RPMI7951 (cell line): ENCODE measurements at regions not wholly inside any gene's neighbourhood (a gene's known extent, or its start where the extent isn't known, plus 50 kb on each side); places are given as distances from the start of the nearest gene placed in this dataset.

Experiments
- DNase-seq: peaks from one replicate; pipeline ENCODE4 v3.0.0-alpha.2; 2012; ENCODE audit warnings: low read depth

- DNase-seq, result no peak
Observed at GRCh38 chr3:31421314-31422048, 111.2 kb upstream of the STT3B start.

- DNase-seq, result no peak
Observed at GRCh38 chr3:31422237-31422636, 110.5 kb upstream of the STT3B start.

GRCh38 chr3:31423482-31423881 is 109.2 kb upstream of the STT3B start:
- peak; percentile 97 for DNase-seq

GRCh38 chr3:31425401-31425800 is 107.3 kb upstream of the STT3B start:
- no peak for DNase-seq

GRCh38 chr3:31427623-31428022 is 105.1 kb upstream of the STT3B start:
- DNase-seq, result no peak

GRCh38 chr3:31431321-31431720 is 101.4 kb upstream of the STT3B start:
- DNase-seq, result no peak

DNA sequence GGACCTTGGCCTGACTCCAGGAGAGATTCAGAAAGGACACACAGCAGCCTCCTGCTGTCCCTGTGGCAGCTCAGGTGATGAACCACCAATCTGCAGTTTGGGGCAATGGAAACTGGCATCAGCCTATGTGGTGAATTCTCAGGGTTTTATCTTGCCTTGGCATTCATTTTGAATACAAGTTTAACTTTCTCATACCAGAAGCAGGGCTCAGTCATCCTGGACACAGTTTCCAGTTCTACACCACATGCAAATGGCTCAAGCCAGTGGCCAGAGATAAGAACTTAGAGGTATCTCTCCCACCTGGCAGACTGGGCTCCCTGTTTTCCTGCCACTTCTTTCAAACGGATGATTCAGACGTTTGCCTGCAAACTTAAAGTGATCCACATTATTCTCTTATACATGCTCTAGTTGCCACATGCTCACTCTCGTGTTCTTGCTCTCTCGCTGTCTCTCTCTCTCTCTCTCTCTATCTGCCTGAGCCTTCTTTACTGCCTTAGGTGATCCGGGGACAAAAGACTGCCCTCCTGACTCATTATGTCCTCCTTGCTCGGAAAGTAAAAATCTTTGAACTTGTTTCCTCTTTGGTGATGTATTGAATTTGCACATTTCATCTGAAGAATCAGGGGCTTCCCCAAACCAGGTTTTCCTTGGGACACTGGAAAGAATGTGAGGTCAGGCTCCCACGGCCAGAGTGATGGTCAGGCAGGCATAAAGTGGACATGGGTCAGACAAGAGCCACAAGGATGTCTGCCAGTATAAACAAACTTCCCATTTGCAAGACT is 99.6 kb upstream of the STT3B start:
- peak; percentile 89 for DNase-seq

GRCh38 chr3:31433679-31433992 is 99.1 kb upstream of the STT3B start:
- DNase-seq, result no peak

GRCh38 chr3:31434819-31435218 is 97.9 kb upstream of the STT3B start:
- DNase-seq, result no peak

- DNase-seq, result no peak
Observed at GRCh38 chr3:31436830-31437229, 95.9 kb upstream of the STT3B start.

DNA sequence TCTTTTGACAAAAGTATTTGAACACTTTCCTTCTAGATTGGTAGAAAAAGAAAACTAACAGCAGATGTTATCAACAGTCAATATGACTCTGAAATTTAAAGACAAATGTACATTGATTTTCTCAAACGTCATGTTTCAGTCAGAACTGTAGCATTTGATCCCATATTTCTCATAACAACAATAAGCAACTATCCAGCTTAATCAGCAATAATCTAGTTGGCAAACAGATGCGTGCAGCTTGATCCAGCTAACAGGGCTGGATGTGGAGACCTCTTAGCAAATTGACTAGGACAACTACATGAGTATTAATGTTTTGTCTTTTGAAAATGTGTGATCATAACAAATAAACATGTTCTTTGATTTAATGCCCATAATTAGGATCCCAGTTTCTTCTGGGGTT is 94.0 kb upstream of the STT3B start:
- DNase-seq, result no peak

DNA sequence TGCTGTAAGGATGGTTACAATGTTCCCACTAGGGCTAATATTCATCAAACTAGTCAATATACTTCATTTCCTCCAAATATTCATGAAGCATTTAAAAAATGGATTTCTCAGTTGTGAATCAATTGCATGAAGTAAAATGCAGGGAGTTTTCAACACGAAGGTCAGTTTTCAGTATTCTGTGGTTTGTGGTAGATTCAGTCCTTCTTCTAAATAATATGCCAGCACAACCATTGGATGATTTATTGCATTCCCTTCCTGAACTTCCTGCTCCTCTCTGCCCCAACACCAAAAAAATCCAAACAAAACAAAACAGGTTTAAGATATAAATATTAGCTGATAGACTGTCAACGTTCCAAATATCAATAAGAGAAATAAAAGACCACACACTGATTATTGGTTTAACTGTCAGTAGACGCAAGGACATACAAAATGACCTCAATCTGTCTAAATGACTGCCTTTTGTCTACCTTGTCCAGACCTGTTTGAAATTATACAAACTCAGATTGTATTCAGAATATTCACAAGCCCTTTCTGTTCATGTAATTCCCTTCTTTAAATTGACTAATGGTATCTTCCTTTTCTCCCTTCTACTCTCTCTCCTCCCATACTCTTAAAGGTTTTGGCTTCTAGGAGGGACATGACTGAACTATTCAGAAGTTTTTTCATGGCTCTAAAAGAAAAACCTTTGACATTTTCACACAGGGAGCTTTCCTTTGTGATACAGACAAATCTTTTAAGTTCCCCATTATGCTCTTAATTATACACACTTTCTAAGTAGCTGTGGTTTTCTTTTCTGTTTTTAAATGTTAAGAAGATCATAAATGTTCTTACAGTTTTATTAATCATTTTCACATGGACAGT is 92.6 kb upstream of the STT3B start:
- DNase-seq, result no peak

- DNase-seq, result no peak
Observed at GRCh38 chr3:31440878-31441277, 91.8 kb upstream of the STT3B start.

GRCh38 chr3:31442755-31443154 is 90.0 kb upstream of the STT3B start:
- no peak for DNase-seq

DNA sequence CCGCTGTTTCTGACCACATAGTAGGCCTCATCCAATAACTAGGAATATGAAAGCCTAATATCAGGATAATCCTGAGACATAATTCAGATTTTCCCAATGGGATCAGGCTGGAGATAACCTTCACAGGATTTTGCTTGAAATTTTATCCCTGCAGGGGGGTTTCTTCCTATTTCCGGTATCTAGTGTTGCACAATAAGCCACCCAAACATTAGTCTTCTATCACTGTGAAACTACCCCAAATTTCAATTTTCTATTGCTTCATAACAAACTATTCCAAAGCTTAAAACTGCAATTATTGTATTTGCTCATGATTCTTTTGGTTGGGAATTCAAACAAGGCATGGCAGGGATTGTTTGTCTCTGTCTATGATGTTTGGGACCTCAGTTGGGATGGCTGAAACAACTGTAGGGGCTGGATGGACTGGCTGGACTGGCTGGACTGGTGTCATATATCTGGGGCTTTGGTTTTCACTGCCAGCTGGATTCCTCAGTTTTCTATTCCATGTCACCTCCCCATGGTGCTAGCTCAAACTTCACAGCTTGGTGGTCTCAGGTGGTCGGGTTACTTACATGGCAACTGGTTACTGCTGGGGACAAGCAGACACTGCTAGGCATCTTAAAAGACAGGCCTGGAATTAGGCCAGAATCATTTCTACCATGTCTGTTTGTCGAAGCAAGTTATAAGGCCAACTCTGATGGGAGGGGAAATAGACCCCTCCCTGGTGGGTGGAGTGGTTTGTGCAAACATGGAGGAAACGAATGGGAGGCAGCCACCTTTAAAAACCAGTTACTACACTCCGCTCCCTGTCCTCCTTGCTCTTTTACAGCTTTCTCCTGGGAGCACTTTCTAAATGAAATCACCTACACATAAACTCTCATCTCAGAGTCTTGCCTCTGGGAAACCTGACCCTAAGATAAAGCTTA is 88.2 kb upstream of the STT3B start:
- no peak for DNase-seq

DNA sequence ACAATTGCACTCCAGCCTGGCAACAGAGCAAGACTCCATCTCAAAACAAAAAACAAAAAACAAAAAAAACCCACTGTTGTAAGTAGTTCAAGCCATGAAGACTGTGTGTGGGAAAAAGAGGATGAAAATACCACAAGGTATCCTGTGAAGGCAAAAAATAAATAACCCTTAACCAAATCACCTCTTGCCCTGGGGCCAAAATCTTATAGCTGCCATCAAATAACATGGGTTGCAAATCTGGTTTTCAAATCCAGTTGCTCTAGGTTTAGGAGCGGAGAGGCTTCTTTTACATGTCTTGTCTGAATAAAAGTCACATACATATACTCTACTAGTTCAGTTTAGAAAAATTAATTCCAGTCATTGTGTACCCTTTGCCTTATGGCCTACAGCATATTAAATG is 87.0 kb upstream of the STT3B start:
- DNase-seq, result no peak

- peak; percentile 7 for DNase-seq
Observed at GRCh38 chr3:31448035-31448881, 84.5 kb upstream of the STT3B start.

DNA sequence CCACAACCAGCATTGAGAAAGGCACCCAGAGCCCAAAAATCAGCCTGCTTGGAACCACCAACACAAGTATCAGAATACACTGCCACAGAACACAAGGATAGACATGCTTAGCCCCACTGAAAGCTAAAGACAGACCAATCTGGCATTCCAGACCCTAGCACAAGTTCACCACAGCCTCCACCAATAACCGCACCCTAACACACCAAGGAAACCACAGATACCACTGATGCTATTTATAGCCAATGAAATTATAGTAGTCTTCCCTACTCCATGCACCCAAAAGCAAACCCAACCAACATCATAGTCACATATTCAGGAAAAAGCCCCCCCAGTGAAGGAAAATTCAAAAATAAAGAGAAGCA is 83.9 kb upstream of the STT3B start:
- peak; percentile 15 for DNase-seq

- DNase-seq, result no peak
Observed at GRCh38 chr3:31449318-31449717, 83.4 kb upstream of the STT3B start.

DNA sequence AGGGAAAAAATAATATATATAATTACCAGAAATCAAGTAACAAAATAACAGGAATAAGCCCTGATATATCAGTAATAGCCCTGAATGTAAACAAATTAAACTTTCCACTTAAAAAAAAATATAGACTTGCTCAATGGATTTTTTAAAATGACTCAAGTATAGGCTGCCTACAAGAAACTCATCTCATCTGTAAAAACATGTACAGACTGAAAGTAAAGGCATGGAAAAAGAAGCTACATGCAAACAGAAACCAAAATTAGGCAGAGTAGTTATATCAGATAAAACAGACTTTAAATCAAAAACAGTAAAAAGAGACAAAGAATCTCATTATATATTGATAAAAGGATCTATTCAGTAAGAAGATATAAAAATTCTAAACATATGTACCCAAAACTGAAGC is 82.4 kb upstream of the STT3B start:
- no peak for DNase-seq
